Progenitor cell of endocrine pancreas (in vitro differentiated cells): ENCODE measurements at regions not wholly inside any gene's neighbourhood (a gene's known extent, or its start where the extent isn't known, plus 50 kb on each side); places are given as distances from the start of the nearest gene placed in this dataset.

Experiments
- DNase-seq: peaks from one replicate; pipeline ENCODE4 v3.0.0; 2021; ENCODE audit warnings: low spot score; ENCODE audit not compliant: unreplicated experiment
- H3K27ac Mint-ChIP-seq: 2 replicates; pipeline ENCODE4 v1.8.0; 2021; ENCODE audit warnings: mild to moderate bottlenecking, moderate library complexity, mixed read lengths
- H3K27me3 Mint-ChIP-seq: 2 replicates; pipeline ENCODE4 v1.8.0; 2021; ENCODE audit warnings: mixed read lengths
- H3K36me3 Mint-ChIP-seq: 2 replicates; pipeline ENCODE4 v1.8.0; 2022; ENCODE audit warnings: mixed read lengths; ENCODE audit not compliant: insufficient read depth
- H3K4me1 Mint-ChIP-seq: 2 replicates; pipeline ENCODE4 v1.8.0; 2021; ENCODE audit warnings: low read depth, mixed read lengths
- H3K4me3 Mint-ChIP-seq: 2 replicates; pipeline ENCODE4 v1.8.0; 2021; ENCODE audit warnings: low read depth, mild to moderate bottlenecking, moderate library complexity, mixed read lengths
- H3K9me3 Mint-ChIP-seq: 2 replicates; pipeline ENCODE4 v1.8.0; 2021; ENCODE audit warnings: low read depth, mixed read lengths
- TF ChIP-seq, protein P1 (sequence below): fragments of 200-600 bp; sonication (generic); IDR thresholded peaks from one replicate; pipeline ENCODE4 v1.5.0; 2021; ENCODE audit warnings: antibody characterized with exemption, mild to moderate bottlenecking; ENCODE audit not compliant: unreplicated experiment

DNA sequence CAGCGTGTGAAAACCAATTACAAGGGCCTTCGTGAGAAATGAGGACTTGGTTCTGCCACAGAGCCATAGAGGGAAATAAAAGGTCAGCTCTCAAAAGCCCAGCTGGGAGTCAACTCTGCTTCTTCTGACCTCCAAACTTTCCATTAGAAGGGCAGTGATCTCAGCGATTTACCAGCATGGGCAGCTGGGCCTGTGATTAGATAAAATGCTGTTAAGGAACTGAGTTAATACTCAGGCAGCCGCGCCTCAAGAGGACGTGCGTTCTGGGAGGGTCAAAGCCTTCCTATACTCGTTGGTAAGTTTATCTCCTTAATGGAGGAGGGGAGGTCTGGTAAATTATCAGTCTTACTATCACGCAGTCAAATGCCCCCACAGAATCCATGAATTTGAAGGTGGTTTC lies 480.2 kb upstream of the ERCC4 start:
- Mint-ChIP-seq H3K4me1 (peaks cover 13% of the 10 kb centered on the region), H3K9me3 (no peaks in the 10 kb centered on the region), H3K27me3 (no peaks in the 10 kb centered on the region), H3K4me3 (no peak overlapping the region), H3K27ac (no peak overlapping the region), H3K36me3 (no peaks in the 10 kb centered on the region)
- DNase-seq = no peak
- TF ChIP-seq, protein P1, sequence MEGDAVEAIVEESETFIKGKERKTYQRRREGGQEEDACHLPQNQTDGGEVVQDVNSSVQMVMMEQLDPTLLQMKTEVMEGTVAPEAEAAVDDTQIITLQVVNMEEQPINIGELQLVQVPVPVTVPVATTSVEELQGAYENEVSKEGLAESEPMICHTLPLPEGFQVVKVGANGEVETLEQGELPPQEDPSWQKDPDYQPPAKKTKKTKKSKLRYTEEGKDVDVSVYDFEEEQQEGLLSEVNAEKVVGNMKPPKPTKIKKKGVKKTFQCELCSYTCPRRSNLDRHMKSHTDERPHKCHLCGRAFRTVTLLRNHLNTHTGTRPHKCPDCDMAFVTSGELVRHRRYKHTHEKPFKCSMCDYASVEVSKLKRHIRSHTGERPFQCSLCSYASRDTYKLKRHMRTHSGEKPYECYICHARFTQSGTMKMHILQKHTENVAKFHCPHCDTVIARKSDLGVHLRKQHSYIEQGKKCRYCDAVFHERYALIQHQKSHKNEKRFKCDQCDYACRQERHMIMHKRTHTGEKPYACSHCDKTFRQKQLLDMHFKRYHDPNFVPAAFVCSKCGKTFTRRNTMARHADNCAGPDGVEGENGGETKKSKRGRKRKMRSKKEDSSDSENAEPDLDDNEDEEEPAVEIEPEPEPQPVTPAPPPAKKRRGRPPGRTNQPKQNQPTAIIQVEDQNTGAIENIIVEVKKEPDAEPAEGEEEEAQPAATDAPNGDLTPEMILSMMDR = no peak

DNA sequence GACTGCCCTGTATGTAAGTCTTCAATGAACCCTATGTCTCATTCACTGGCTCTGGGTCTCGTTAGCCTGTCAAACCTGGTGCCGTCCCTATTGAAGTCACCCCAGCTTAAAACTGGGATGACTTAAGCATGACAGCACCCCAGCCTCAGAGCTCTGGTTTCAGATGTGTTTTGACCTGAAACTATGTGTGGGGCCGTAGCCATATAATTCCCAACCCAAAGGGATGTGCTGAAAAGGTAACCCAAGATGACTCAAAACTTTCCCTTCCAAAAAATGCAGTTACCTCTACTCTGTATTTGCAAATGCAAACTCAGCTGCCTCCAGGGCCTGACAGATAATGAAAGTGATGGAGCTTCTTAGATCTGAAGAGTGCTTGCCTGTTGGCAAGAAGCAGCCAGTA lies 478.3 kb upstream of the ERCC4 start:
- no peak for DNase-seq
- Mint-ChIP-seq H3K27me3 (no peaks in the 10 kb centered on the region), H3K36me3 (no peaks in the 10 kb centered on the region), H3K4me3 (no peak overlapping the region), H3K27ac (no peak overlapping the region), H3K4me1 (peaks cover 7% of the 10 kb centered on the region), H3K9me3 (no peaks in the 10 kb centered on the region)
- TF ChIP-seq, protein P1 = no peak

DNA sequence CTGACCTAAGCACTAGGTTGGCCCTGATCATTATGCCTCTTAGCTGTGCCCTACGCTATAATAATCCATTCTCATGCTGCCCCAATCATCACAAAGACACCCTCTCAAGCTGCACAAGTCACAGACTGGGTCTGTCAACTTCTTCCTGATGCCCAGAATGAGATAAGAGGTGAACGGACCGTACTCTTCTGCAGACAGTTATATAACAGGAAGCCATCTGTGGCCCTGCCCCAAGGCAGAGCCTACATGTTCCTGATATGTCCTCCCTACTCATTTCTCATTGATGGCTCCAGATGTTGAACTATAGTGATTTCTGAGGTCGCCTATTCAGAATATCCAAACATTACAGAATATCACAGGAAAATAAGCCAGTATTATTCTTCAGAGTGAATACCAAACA lies 471.6 kb upstream of the ERCC4 start:
- Mint-ChIP-seq H3K27ac (no peak overlapping the region), H3K9me3 (no peaks in the 10 kb centered on the region)

DNA sequence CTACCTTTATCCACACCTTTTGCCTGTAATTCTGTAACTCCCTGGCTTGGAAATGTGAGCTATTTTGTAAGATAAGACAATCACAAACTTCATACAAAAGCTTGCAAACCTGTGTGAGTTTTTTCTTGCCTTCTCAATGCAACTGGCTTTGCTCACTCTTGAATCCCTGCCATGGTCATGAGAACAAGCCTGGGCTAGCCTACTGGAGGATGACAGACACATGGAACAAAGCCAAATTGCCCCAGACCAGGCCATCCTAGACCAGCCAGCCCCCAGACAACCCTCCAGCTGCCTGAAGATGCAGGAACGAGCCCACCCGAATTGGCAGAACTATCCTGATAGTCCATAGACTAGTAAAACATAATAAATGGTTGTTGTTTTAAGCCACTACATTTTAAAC lies 466.6 kb upstream of the ERCC4 start:
- DNase-seq = no peak
- H3K4me1 Mint-ChIP-seq = no peaks in the 10 kb centered on the region

More for the DNA sequence above, 471.6 kb upstream of the ERCC4 start:
- TF ChIP-seq, protein P1 = no peak
- H3K4me3 Mint-ChIP-seq = no peak overlapping the region
- peaks cover 4% of the 10 kb centered on the region for H3K27me3 Mint-ChIP-seq
- DNase-seq = no peak
- H3K4me1 Mint-ChIP-seq = no peaks in the 10 kb centered on the region
- no peaks in the 10 kb centered on the region for H3K36me3 Mint-ChIP-seq

DNA sequence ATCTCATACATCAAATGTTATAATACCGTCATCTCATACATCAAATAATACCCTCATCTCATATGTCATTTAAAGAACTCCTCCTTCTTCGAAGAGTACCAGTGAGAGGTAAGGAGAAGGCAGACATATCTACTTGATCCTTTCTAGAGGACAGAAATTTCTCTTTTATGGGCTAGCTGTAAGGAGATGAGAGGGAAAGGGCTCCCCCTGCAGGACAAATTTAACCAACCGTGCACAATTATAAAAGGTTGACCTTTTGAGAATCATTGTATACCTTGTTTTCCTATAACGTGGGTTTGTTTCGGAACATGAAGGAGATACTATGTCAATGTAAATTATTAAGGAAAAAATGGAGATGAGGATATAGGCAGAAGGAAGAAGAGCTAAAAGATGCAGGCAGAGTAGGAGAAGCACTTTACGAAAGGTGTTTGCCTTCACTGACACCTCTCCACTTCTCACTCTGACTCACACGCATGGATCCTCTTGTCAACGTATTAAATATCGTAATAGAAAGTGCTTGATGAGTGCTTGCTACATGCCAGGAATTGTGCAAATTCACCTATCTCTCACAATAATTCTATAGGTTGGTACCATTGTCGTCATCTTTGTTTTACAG lies 465.9 kb upstream of the ERCC4 start:
- H3K36me3 Mint-ChIP-seq = no peaks in the 10 kb centered on the region
- H3K27me3 Mint-ChIP-seq = peaks cover 4% of the 10 kb centered on the region
- peak; percentile 17 for DNase-seq
- TF ChIP-seq, protein P1 = peak; percentile 81
- no peaks in the 10 kb centered on the region for H3K4me1 Mint-ChIP-seq
- no peaks in the 10 kb centered on the region for H3K9me3 Mint-ChIP-seq
- H3K4me3 Mint-ChIP-seq = no peak overlapping the region
- no peak overlapping the region for H3K27ac Mint-ChIP-seq

More for the DNA sequence above, 466.6 kb upstream of the ERCC4 start:
- TF ChIP-seq, protein P1 = no peak
- no peaks in the 10 kb centered on the region for H3K9me3 Mint-ChIP-seq
- H3K4me3 Mint-ChIP-seq = no peak overlapping the region
- no peaks in the 10 kb centered on the region for H3K36me3 Mint-ChIP-seq
- H3K27me3 Mint-ChIP-seq = peaks cover 4% of the 10 kb centered on the region
- H3K27ac Mint-ChIP-seq = no peak overlapping the region
